ENCODE measurements at regions not wholly inside any gene's neighbourhood (a gene's known extent, or its start where the extent isn't known, plus 50 kb on each side); places are given as distances from the start of the nearest gene placed in this dataset.
A peak's percentile ranks its signal among the peaks of the same experiment; 100 is the strongest.

DNA sequence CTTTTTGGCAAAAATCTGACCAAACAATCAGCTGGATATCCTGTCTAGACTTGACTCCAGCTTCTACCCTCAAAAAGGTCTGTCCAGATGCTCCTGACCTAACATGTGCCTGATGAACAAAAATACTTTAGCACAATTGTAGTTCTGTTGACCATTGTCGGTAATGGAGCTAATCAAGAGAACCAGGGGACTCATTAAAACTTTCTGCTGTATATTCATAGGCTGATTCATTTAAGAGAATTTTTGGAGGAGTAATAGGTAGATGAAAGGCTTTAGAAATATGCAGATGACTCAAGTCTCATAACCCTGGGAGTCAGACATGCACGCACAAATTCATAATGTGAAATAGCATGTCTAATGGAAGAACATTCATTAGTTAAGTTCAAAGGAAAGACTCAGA, 514.2 kb downstream of the TXNL1 start:
- CTCF ChIA-PET = no interaction called here
- POLR2A ChIA-PET = interaction anchor here (0.8 kb wide), 1 partner anchor 16 kb away, joined by 3 read pairs; no protein-coding TSS in a partner anchor
- H3K27ac ChIP-seq (ENCODE audit: low read depth, low read length) = no peak overlapping the region
- no peaks in the 10 kb centered on the region for H3K27me3 ChIP-seq (ENCODE audit: control insufficient read depth, insufficient read depth, low read length)
- H3K4me3 ChIP-seq (ENCODE audit: low read depth, low read length) = no peak overlapping the region
- peak; percentile 42 for DNase-seq (ENCODE audit: low read depth, low spot score)
- TF ChIP-seq, protein P1, sequence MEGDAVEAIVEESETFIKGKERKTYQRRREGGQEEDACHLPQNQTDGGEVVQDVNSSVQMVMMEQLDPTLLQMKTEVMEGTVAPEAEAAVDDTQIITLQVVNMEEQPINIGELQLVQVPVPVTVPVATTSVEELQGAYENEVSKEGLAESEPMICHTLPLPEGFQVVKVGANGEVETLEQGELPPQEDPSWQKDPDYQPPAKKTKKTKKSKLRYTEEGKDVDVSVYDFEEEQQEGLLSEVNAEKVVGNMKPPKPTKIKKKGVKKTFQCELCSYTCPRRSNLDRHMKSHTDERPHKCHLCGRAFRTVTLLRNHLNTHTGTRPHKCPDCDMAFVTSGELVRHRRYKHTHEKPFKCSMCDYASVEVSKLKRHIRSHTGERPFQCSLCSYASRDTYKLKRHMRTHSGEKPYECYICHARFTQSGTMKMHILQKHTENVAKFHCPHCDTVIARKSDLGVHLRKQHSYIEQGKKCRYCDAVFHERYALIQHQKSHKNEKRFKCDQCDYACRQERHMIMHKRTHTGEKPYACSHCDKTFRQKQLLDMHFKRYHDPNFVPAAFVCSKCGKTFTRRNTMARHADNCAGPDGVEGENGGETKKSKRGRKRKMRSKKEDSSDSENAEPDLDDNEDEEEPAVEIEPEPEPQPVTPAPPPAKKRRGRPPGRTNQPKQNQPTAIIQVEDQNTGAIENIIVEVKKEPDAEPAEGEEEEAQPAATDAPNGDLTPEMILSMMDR (IDR thresholded peaks at IDR 0.05; ENCODE audit: low read depth, low read length) = no peak
- no peaks in the 10 kb centered on the region for H3K9me3 ChIP-seq (ENCODE audit: control insufficient read depth, insufficient read depth, low read length)

DNA sequence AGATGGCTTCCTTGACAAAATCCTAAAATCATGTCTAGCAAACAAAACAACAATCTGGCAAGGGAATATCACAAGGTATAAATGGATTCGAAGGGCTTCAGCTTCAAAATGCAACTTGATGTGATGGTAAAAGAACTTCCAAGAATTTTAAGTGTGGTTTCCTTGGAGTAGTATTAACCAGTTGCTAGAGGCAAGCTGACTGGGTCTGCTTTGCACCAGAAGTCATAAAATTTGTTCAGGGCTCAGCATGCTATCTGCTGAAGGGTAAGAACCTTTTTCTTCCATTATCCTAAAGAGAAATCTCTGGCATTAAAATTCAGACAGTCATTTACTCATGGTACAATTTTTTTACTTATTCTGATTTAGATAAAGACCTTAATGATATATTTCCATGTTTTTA, 516.7 kb downstream of the TXNL1 start:
- TF ChIP-seq, protein P1 (IDR thresholded peaks at IDR 0.05; ENCODE audit: low read depth, low read length) = no peak
- Histone ChIP-seq H3K27me3 (ENCODE audit: control insufficient read depth, insufficient read depth, low read length) (no peaks in the 10 kb centered on the region), H3K9me3 (ENCODE audit: control insufficient read depth, insufficient read depth, low read length) (no peaks in the 10 kb centered on the region), H3K27ac (ENCODE audit: low read depth, low read length) (no peak overlapping the region), H3K4me3 (ENCODE audit: low read depth, low read length) (no peak overlapping the region)
- no peak for DNase-seq (ENCODE audit: low read depth, low spot score)
- ChIA-PET CTCF (no interaction called here), POLR2A (no interaction called here)

DNA sequence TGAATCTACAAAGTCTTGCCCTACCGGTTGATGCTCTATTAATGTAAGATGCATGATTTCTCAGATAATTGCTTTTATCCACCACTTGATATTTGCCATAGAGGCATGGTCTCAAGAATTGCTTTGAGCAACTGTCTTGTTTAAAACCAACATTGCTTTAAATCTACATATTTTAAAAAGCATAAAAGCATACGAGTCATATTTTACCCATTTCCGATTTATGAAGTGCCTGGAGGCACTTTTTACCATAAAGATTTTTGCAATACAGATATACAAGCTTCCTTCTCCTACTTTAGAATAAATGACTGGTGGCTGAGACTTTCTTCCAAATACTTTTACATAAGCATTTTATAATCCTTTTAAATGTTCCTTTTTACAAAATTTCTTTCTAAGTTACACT, 517.6 kb downstream of the TXNL1 start:
- Histone ChIP-seq H3K9me3 (ENCODE audit: control insufficient read depth, insufficient read depth, low read length) (no peaks in the 10 kb centered on the region), H3K4me3 (ENCODE audit: low read depth, low read length) (no peak overlapping the region), H3K27ac (ENCODE audit: low read depth, low read length) (no peak overlapping the region), H3K27me3 (ENCODE audit: control insufficient read depth, insufficient read depth, low read length) (no peaks in the 10 kb centered on the region)
- no peak for DNase-seq (ENCODE audit: low read depth, low spot score)
- CTCF ChIA-PET = interaction anchor here (0.9 kb wide), 1 partner anchor 455 kb away, joined by 3 read pairs; no protein-coding TSS in a partner anchor
- TF ChIP-seq, protein P1 (IDR thresholded peaks at IDR 0.05; ENCODE audit: low read depth, low read length) = no peak
- POLR2A ChIA-PET = no interaction called here

DNA sequence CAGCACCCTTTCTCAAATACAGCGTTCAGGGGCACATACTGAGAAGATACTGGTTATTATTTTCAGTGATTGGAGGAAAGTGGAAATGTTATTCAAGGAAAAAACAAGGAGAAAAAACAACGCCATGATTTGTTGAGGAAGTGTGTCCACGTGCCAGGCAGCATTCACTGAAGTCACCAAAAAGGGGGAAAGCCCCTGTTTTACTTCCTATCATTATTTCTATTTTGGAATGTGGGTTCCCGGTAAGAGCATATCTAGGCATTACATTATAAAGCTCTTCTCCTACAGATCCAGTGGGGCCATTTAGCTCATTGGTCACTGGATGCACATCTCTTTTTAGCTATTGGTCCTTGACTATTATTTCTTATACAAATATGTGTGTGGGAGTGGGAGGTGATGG, 518.7 kb downstream of the TXNL1 start:
- ChIA-PET POLR2A (no interaction called here), CTCF (no interaction called here)
- no peak overlapping the region for H3K4me3 ChIP-seq (ENCODE audit: low read depth, low read length)
- no peaks in the 10 kb centered on the region for H3K27me3 ChIP-seq (ENCODE audit: control insufficient read depth, insufficient read depth, low read length)
- TF ChIP-seq, protein P1 (IDR thresholded peaks at IDR 0.05; ENCODE audit: low read depth, low read length) = no peak
- no peaks in the 10 kb centered on the region for H3K9me3 ChIP-seq (ENCODE audit: control insufficient read depth, insufficient read depth, low read length)
- H3K27ac ChIP-seq (ENCODE audit: low read depth, low read length) = no peak overlapping the region
- DNase-seq (ENCODE audit: low read depth, low spot score) = no peak

DNA sequence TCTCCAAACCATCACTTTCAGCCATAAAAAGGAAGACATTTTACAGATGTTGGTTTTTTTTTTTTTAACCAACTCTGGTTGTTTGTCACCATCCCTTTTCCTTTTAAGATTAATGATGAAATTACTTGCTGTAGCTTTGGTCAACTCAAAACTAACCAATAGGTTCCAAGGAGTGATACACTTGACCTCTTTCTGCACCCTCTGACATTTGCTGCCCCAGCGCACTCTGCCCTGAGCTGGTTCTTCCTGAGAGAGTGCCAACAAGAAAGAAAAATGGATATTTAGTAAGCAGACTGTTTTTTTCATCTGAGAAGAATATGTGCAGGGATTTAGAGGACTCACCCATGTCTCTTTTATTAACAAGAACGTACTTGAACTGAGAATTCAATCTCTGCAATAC, 520.0 kb downstream of the TXNL1 start:
- Histone ChIP-seq H3K4me3 (ENCODE audit: low read depth, low read length) (no peak overlapping the region), H3K27ac (ENCODE audit: low read depth, low read length) (no peak overlapping the region), H3K27me3 (ENCODE audit: control insufficient read depth, insufficient read depth, low read length) (no peaks in the 10 kb centered on the region), H3K9me3 (ENCODE audit: control insufficient read depth, insufficient read depth, low read length) (no peaks in the 10 kb centered on the region)
- TF ChIP-seq, protein P1 (IDR thresholded peaks at IDR 0.05; ENCODE audit: low read depth, low read length) = no peak
- DNase-seq (ENCODE audit: low read depth, low spot score) = no peak
- ChIA-PET CTCF (no interaction called here), POLR2A (interaction anchor here (0.7 kb wide), 2 partner anchors 24 to 481 kb away, joined by 3 read pairs; no protein-coding TSS in a partner anchor)

Measured in AG04450 (cell line).